Middle frontal gyrus (tissue), 1 donor: ENCODE measurements at regions not wholly inside any gene's neighbourhood (a gene's known extent, or its start where the extent isn't known, plus 50 kb on each side); places are given as distances from the start of the nearest gene placed in this dataset.

Experiments
- DNase-seq: peaks from one replicate; pipeline ENCODE4 v3.0.0-alpha.2; 2015; ENCODE audit warnings: low spot score; ENCODE audit errors: extremely low spot score

GRCh38 chr13:76523740-76524340, 362.4 kb downstream of the KCTD12 start:
- DNase-seq: no peak

GRCh38 chr13:76522083-76522755, 364.0 kb downstream of the KCTD12 start:
- DNase-seq: no peak

GRCh38 chr13:76519685-76520084, 366.5 kb downstream of the KCTD12 start:
- DNase-seq: no peak

GRCh38 chr13:76516586-76516985, 369.6 kb downstream of the KCTD12 start:
- DNase-seq: no peak

GRCh38 chr13:76516013-76516412, 370.2 kb downstream of the KCTD12 start:
- no peak for DNase-seq

- DNase-seq: no peak
Observed at GRCh38 chr13:76512721-76513145, 373.5 kb downstream of the KCTD12 start.

GRCh38 chr13:76505437-76505836, 380.8 kb downstream of the KCTD12 start:
- no peak for DNase-seq

GRCh38 chr13:76503766-76504165, 382.4 kb downstream of the KCTD12 start:
- DNase-seq: no peak

- no peak for DNase-seq
Observed at GRCh38 chr13:76503291-76503690, 382.9 kb downstream of the KCTD12 start.

- no peak for DNase-seq
Observed at GRCh38 chr13:76500894-76501293, 385.3 kb downstream of the KCTD12 start.

- no peak for DNase-seq
Observed at GRCh38 chr13:76499891-76500290, 386.3 kb downstream of the KCTD12 start.

- no peak for DNase-seq
Observed at GRCh38 chr13:76489274-76489673, 396.9 kb downstream of the KCTD12 start.

- DNase-seq: no peak
Observed at GRCh38 chr13:76481738-76482137, 404.5 kb downstream of the KCTD12 start.

GRCh38 chr13:76474966-76475365, 411.2 kb downstream of the KCTD12 start:
- no peak for DNase-seq

- no peak for DNase-seq
Observed at GRCh38 chr13:76474356-76474755, 411.8 kb downstream of the KCTD12 start.

GRCh38 chr13:76473552-76474134, 412.6 kb downstream of the KCTD12 start:
- peak; percentile 54 for DNase-seq

GRCh38 chr13:76472916-76473315, 413.3 kb downstream of the KCTD12 start:
- DNase-seq: no peak

- no peak for DNase-seq
Observed at GRCh38 chr13:76471486-76471885, 414.7 kb downstream of the KCTD12 start.

GRCh38 chr13:76470991-76471390, 415.2 kb downstream of the KCTD12 start:
- DNase-seq: no peak

- no peak for DNase-seq
Observed at GRCh38 chr13:76466043-76466442, 420.2 kb downstream of the KCTD12 start.

- DNase-seq: no peak
Observed at GRCh38 chr13:76463314-76463713, 422.9 kb downstream of the KCTD12 start.

GRCh38 chr13:76461999-76462398, 424.2 kb downstream of the KCTD12 start:
- DNase-seq: no peak

- no peak for DNase-seq
Observed at GRCh38 chr13:76461484-76461883, 424.7 kb downstream of the KCTD12 start.
